ENCODE measurements at regions not wholly inside any gene's neighbourhood (a gene's known extent, or its start where the extent isn't known, plus 50 kb on each side); places are given as distances from the start of the nearest gene placed in this dataset.
A peak's percentile ranks its signal among the peaks of the same experiment; 100 is the strongest.

GRCh38 chr4:182994171-182994570 is 77.0 kb upstream of the DCTD start:
- ChIA-PET CTCF (no interaction called here), POLR2A (no interaction called here)
- Mint-ChIP-seq H3K27ac (no peak overlapping the region), H3K4me1 (no peaks in the 10 kb centered on the region), H3K9me3 (peaks cover 17 to 30% (median 28%) of the 10 kb centered on the region in 5 donors), H3K36me3 (peaks cover 0 to 7% (median 0%) of the 10 kb centered on the region in 3 donors), H3K4me3 (no peak overlapping the region), H3K27me3 (peaks cover 7 to 11% of the 10 kb centered on the region in 2 donors)
- DNase-seq = no peak
- no peaks in the 10 kb centered on the region for H3K36me3 ChIP-seq (ENCODE audit: insufficient read depth, low read length)
- no peak overlapping the region for H3K4me3 ChIP-seq (ENCODE audit: low read length)
- no peaks in the 10 kb centered on the region for H3K4me1 ChIP-seq (ENCODE audit: insufficient read depth, low read length)
- peaks cover 8% of the 10 kb centered on the region for H3K9me3 ChIP-seq (ENCODE audit: low read length)
- no peak overlapping the region for H3K27ac ChIP-seq (ENCODE audit: low read depth, low read length)
- H3K27me3 ChIP-seq (ENCODE audit: insufficient read depth, low read length, poor library complexity, severe bottlenecking) = no peaks in the 10 kb centered on the region

GRCh38 chr4:182978152-182978827 is 61.1 kb upstream of the DCTD start:
- Histone ChIP-seq H3K36me3 (ENCODE audit: insufficient read depth, low read length) (no peaks in the 10 kb centered on the region), H3K4me1 (ENCODE audit: insufficient read depth, low read length) (no peaks in the 10 kb centered on the region), H3K27me3 (ENCODE audit: insufficient read depth, low read length, poor library complexity, severe bottlenecking) (no peaks in the 10 kb centered on the region), H3K4me3 (ENCODE audit: low read length) (no peak overlapping the region), H3K27ac (ENCODE audit: low read depth, low read length) (no peak overlapping the region), H3K9me3 (ENCODE audit: low read length) (no peaks in the 10 kb centered on the region)
- Mint-ChIP-seq H3K4me3 (no peak overlapping the region), H3K27ac (peak overlapping the region in 1 of 8 donors; percentile 47), H3K9me3 (no peaks in the 10 kb centered on the region), H3K36me3 (no peaks in the 10 kb centered on the region), H3K4me1 (no peaks in the 10 kb centered on the region), H3K27me3 (peaks cover 20 to 36% of the 10 kb centered on the region in 2 donors)
- no peak for DNase-seq
- ChIA-PET CTCF (no interaction called here), POLR2A (no interaction called here)

GRCh38 chr4:182975806-182976205 is 58.6 kb upstream of the DCTD start:
- H3K4me3 Mint-ChIP-seq = no peak overlapping the region
- CTCF ChIA-PET = no interaction called here

GRCh38 chr4:182973941-182974340 is 56.8 kb upstream of the DCTD start:
- Histone ChIP-seq H3K9me3 (ENCODE audit: low read length) (no peaks in the 10 kb centered on the region), H3K36me3 (ENCODE audit: insufficient read depth, low read length) (no peaks in the 10 kb centered on the region), H3K4me1 (ENCODE audit: insufficient read depth, low read length) (no peaks in the 10 kb centered on the region), H3K27ac (ENCODE audit: low read depth, low read length) (no peak overlapping the region), H3K4me3 (ENCODE audit: low read length) (no peak overlapping the region), H3K27me3 (ENCODE audit: insufficient read depth, low read length, poor library complexity, severe bottlenecking) (no peaks in the 10 kb centered on the region)
- CTCF ChIA-PET = no interaction called here
- Mint-ChIP-seq H3K27ac (no peak overlapping the region), H3K36me3 (no peaks in the 10 kb centered on the region), H3K4me3 (peak overlapping the region in 1 of 7 donors; percentile 4), H3K4me1 (no peaks in the 10 kb centered on the region), H3K9me3 (no peaks in the 10 kb centered on the region), H3K27me3 (peaks cover 13 to 34% of the 10 kb centered on the region in 2 donors)
- POLR2A ChIA-PET = no interaction called here
- no peak for DNase-seq

More at GRCh38 chr4:182975806-182976205, 58.6 kb upstream of the DCTD start:
- no peak overlapping the region for H3K27ac ChIP-seq (ENCODE audit: low read depth, low read length)
- Mint-ChIP-seq H3K27me3 (peaks cover 13 to 29% of the 10 kb centered on the region in 2 donors), H3K9me3 (no peaks in the 10 kb centered on the region), H3K36me3 (no peaks in the 10 kb centered on the region), H3K27ac (no peak overlapping the region), H3K4me1 (no peaks in the 10 kb centered on the region)
- no peaks in the 10 kb centered on the region for H3K9me3 ChIP-seq (ENCODE audit: low read length)
- no peaks in the 10 kb centered on the region for H3K27me3 ChIP-seq (ENCODE audit: insufficient read depth, low read length, poor library complexity, severe bottlenecking)
- H3K4me3 ChIP-seq (ENCODE audit: low read length) = no peak overlapping the region
- POLR2A ChIA-PET = no interaction called here
- no peak for DNase-seq
- H3K36me3 ChIP-seq (ENCODE audit: insufficient read depth, low read length) = no peaks in the 10 kb centered on the region
- H3K4me1 ChIP-seq (ENCODE audit: insufficient read depth, low read length) = no peaks in the 10 kb centered on the region

- Mint-ChIP-seq H3K4me1 (no peaks in the 10 kb centered on the region), H3K27ac (no peak overlapping the region), H3K36me3 (no peaks in the 10 kb centered on the region), H3K9me3 (no peaks in the 10 kb centered on the region), H3K4me3 (no peak overlapping the region), H3K27me3 (peaks cover 13 to 37% of the 10 kb centered on the region in 2 donors)
- ChIA-PET CTCF (no interaction called here), POLR2A (no interaction called here)
- H3K27me3 ChIP-seq (ENCODE audit: insufficient read depth, low read length, poor library complexity, severe bottlenecking) = no peaks in the 10 kb centered on the region
- H3K9me3 ChIP-seq (ENCODE audit: low read length) = no peaks in the 10 kb centered on the region
- H3K27ac ChIP-seq (ENCODE audit: low read depth, low read length) = no peak overlapping the region
- H3K4me3 ChIP-seq (ENCODE audit: low read length) = no peak overlapping the region
- no peak for DNase-seq
- H3K4me1 ChIP-seq (ENCODE audit: insufficient read depth, low read length) = no peaks in the 10 kb centered on the region
- no peaks in the 10 kb centered on the region for H3K36me3 ChIP-seq (ENCODE audit: insufficient read depth, low read length)
These were observed 56.3 kb upstream of the DCTD start for GRCh38 chr4:182973511-182973911.

- Mint-ChIP-seq H3K9me3 (peaks cover 0 to 7% (median 1%) of the 10 kb centered on the region in 5 donors), H3K27me3 (peaks cover 10 to 36% of the 10 kb centered on the region in 2 donors), H3K4me3 (no peak overlapping the region), H3K27ac (no peak overlapping the region), H3K4me1 (no peaks in the 10 kb centered on the region), H3K36me3 (no peaks in the 10 kb centered on the region)
- Histone ChIP-seq H3K4me1 (ENCODE audit: insufficient read depth, low read length) (no peaks in the 10 kb centered on the region), H3K27me3 (ENCODE audit: insufficient read depth, low read length, poor library complexity, severe bottlenecking) (no peaks in the 10 kb centered on the region), H3K36me3 (ENCODE audit: insufficient read depth, low read length) (no peaks in the 10 kb centered on the region), H3K4me3 (ENCODE audit: low read length) (no peak overlapping the region), H3K27ac (ENCODE audit: low read depth, low read length) (no peak overlapping the region), H3K9me3 (ENCODE audit: low read length) (no peaks in the 10 kb centered on the region)
- POLR2A ChIA-PET = no interaction called here
- CTCF ChIA-PET = no interaction called here
- no peak for DNase-seq
These were observed 54.5 kb upstream of the DCTD start for GRCh38 chr4:182971702-182972101.

GRCh38 chr4:182969651-182970279 is 52.6 kb upstream of the DCTD start:
- Mint-ChIP-seq H3K9me3 (peaks cover 0 to 7% (median 2%) of the 10 kb centered on the region in 5 donors), H3K4me3 (no peak overlapping the region), H3K36me3 (no peaks in the 10 kb centered on the region), H3K27ac (no peak overlapping the region), H3K4me1 (no peaks in the 10 kb centered on the region), H3K27me3 (peaks cover 10 to 55% of the 10 kb centered on the region in 2 donors)
- POLR2A ChIA-PET = no interaction called here
- H3K36me3 ChIP-seq (ENCODE audit: insufficient read depth, low read length) = no peaks in the 10 kb centered on the region
- no peaks in the 10 kb centered on the region for H3K4me1 ChIP-seq (ENCODE audit: insufficient read depth, low read length)
- H3K27ac ChIP-seq (ENCODE audit: low read depth, low read length) = no peak overlapping the region
- CTCF ChIA-PET = no interaction called here
- DNase-seq = no peak
- H3K27me3 ChIP-seq (ENCODE audit: insufficient read depth, low read length, poor library complexity, severe bottlenecking) = no peaks in the 10 kb centered on the region
- no peak overlapping the region for H3K4me3 ChIP-seq (ENCODE audit: low read length)
- H3K9me3 ChIP-seq (ENCODE audit: low read length) = no peaks in the 10 kb centered on the region

GRCh38 chr4:182968917-182969650 is 51.9 kb upstream of the DCTD start:
- Histone ChIP-seq H3K27me3 (ENCODE audit: insufficient read depth, low read length, poor library complexity, severe bottlenecking) (no peaks in the 10 kb centered on the region), H3K4me1 (ENCODE audit: insufficient read depth, low read length) (no peaks in the 10 kb centered on the region), H3K36me3 (ENCODE audit: insufficient read depth, low read length) (no peaks in the 10 kb centered on the region), H3K4me3 (ENCODE audit: low read length) (no peak overlapping the region), H3K9me3 (ENCODE audit: low read length) (no peaks in the 10 kb centered on the region), H3K27ac (ENCODE audit: low read depth, low read length) (no peak overlapping the region)
- H3K27ac Mint-ChIP-seq = no peak overlapping the region
- H3K9me3 Mint-ChIP-seq = peaks cover 1 to 11% (median 2%) of the 10 kb centered on the region in 5 donors
- no peaks in the 10 kb centered on the region for H3K36me3 Mint-ChIP-seq
- POLR2A ChIA-PET = no interaction called here
- no peaks in the 10 kb centered on the region for H3K4me1 Mint-ChIP-seq
- no peak overlapping the region for H3K4me3 Mint-ChIP-seq
- DNase-seq = no peak
- CTCF ChIA-PET = no interaction called here
- H3K27me3 Mint-ChIP-seq = peaks cover 7 to 53% of the 10 kb centered on the region in 2 donors
